Heart left ventricle (tissue), 16 donors: ENCODE measurements at regions not wholly inside any gene's neighbourhood (a gene's known extent, or its start where the extent isn't known, plus 50 kb on each side); places are given as distances from the start of the nearest gene placed in this dataset.
"Not testable (repeated sequence)": the region's sequence is repeated elsewhere in the genome, so short reads cannot be mapped to it uniquely, and the experiment has no call there.

Experiments used
- ATAC-seq, 4 donors: fragments of 200-7000 bp; cut with Tn5 transposase; one replicate each; pipeline ENCODE4 v1.9.1; 2020 to 2022; ENCODE audit warnings: moderate library complexity in 4 of 4, mild to moderate bottlenecking in 3 of 4, moderate number of reproducible peaks in 1 of 4
- DNase-seq, 5 donors: peaks; one replicate each; pipeline ENCODE4 v3.0.0-alpha.2; 2020
- H3K27ac ChIP-seq, 12 donors: fragments of 200-600 bp; sonication (generic) in 4 of 12; one replicate each; pipeline versions ENCODE4 v1.5.0 to v1.8.0; 2016 to 2022; ENCODE audit warnings: mild to moderate bottlenecking in 2 of 12
- H3K27me3 ChIP-seq, 9 donors: fragments of 200-600 bp; sonication (generic) in 2 of 9; one replicate each; pipeline versions ENCODE4 v1.5.1 to v1.8.0; 2016 to 2022; ENCODE audit warnings: mild to moderate bottlenecking in 3 of 9
- H3K36me3 ChIP-seq, 9 donors: fragments of 200-600 bp; sonication (generic) in 2 of 9; one replicate each; pipeline versions ENCODE4 v1.5.0 to v1.8.0; 2018 to 2022; ENCODE audit warnings: mild to moderate bottlenecking in 2 of 9
- H3K4me1 ChIP-seq, 12 donors: fragments of 200-600 bp; sonication (generic) in 4 of 12; one replicate each; pipeline versions ENCODE4 v1.5.0 to v1.8.0; 2016 to 2022; ENCODE audit warnings: mild to moderate bottlenecking in 3 of 12
- H3K4me3 ChIP-seq, 12 donors: fragments of 200-600 bp; sonication (generic) in 4 of 12; one replicate each; pipeline versions ENCODE4 v1.5.0 to v1.8.0; 2017 to 2022; ENCODE audit warnings: mild to moderate bottlenecking in 9 of 12, moderate library complexity in 4 of 12
- H3K9me3 ChIP-seq, 12 donors: fragments of 200-600 bp; sonication (generic) in 4 of 12; one replicate each; pipeline versions ENCODE4 v1.5.0 to v1.8.0; 2016 to 2022; ENCODE audit warnings: mild to moderate bottlenecking in 1 of 12
- CTCF ChIP-seq, 12 donors: fragments of 200-600 bp; sonication (generic) in 4 of 12; IDR thresholded peaks; one replicate each; pipeline versions ENCODE4 v1.5.0 to v1.8.0; 2018 to 2022; ENCODE audit warnings: antibody characterized with exemption in 12 of 12, mild to moderate bottlenecking in 5 of 12
- POLR2A ChIP-seq, 2 donors: fragments of 450-650 bp; IDR thresholded peaks; one replicate each; pipeline ENCODE4 v1.6.1; 2017; ENCODE audit warnings: antibody characterized with exemption in 2 of 2, mild to moderate bottlenecking in 2 of 2, moderate library complexity in 2 of 2
- WGBS, 4 donors: extraction: QIAGEN DNeasy Blood & Tissue Kit in 2 of 4; methylation state at CpG; one replicate each; pipeline versions ENCODE4 v1.1.5 to v1.1.7; 2013 to 2018; 5-methylcytosine and 5-hydroxymethylcytosine counted together
- intact Hi-C, 10 donors: fragments of 100-400 bp; cut with DNase I; formaldehyde crosslinking; loops; one replicate each; pipeline versions ENCODE4 v1.11.1 to v1.14.2; 2022
- donor health status: ischemic (EF 13 %, LVEDD 7.1; RV severe dilation, severe dysfunction).
- donor health status: healthy with polysubstance abuse.
- donor health status: DM: no; HTN: yes; CAD: no.
- donor health status: DM: no; HTN: no; CAD: no.
- donor health status: ischemic (EF 25% LVEDD 6.9; RV normal size, moderate dysfunction).
- donor health status: ischemic (EF 25% LVEDD 5.7; RV mildly dilated, moderate dysfunction).
- donor health status: healthy.
- donor health status: DM: yes; HTN: yes; CAD: no.
- donor health status: ischemic (EF 35%, LVEDD 5.7; RV mildly dilated, moderate dysfunction).
- donor health status: nonischemic (EF 11% LVEDD 7.7; RV severe dilation, severe dysfunction).
- donor health status: DM: yes; HTN: yes; CAD: no.
- donor health status: PGD.
- donor health status: ischemic (EF 29% LVEDD 5.4; RV normal size, mild dysfunction).
- donor health status: nonischemic (EF 23%, LVEDD 6.1; RV moderate dilation, normal function).

GRCh38 chr3:161630794-161631193, 134.2 kb downstream of the OTOL1 start:
- no peak for DNase-seq
- H3K36me3 ChIP-seq = no peaks in the 10 kb centered on the region

GRCh38 chr3:161631536-161631935, 134.9 kb downstream of the OTOL1 start:
- TF ChIP-seq POLR2A (IDR thresholded peaks at IDR 0.05) (no peak), CTCF (IDR thresholded peaks at IDR 0.05) (no peak)

More at GRCh38 chr3:161630794-161631193, 134.2 kb downstream of the OTOL1 start:
- ATAC-seq = no peak
- no peak overlapping the region for H3K4me3 ChIP-seq
- WGBS, 4 donors = 41 to 57% (median 48%) methylated on average over 2 of the region's 2 CpGs
- no peak overlapping the region for H3K27ac ChIP-seq
- intact Hi-C loops = no loop called here
- peaks cover 0 to 11% (median 0%) of the 10 kb centered on the region in 12 donors for H3K9me3 ChIP-seq
- no peaks in the 10 kb centered on the region for H3K4me1 ChIP-seq
- no peak for TF ChIP-seq POLR2A (IDR thresholded peaks at IDR 0.05)
- TF ChIP-seq CTCF (IDR thresholded peaks at IDR 0.05) = no peak
- no peaks in the 10 kb centered on the region for H3K27me3 ChIP-seq

GRCh38 chr3:161637559-161637958, 141.0 kb downstream of the OTOL1 start:
- H3K36me3 ChIP-seq = no peaks in the 10 kb centered on the region
- no peak for TF ChIP-seq POLR2A (IDR thresholded peaks at IDR 0.05)
- ATAC-seq (no peak), DNase-seq (no peak)
- intact Hi-C loops = no loop called here
- H3K27me3 ChIP-seq = no peaks in the 10 kb centered on the region
- H3K9me3 ChIP-seq = no peaks in the 10 kb centered on the region
- no peaks in the 10 kb centered on the region for H3K4me1 ChIP-seq
- no peak overlapping the region for H3K4me3 ChIP-seq
- H3K27ac ChIP-seq = no peak overlapping the region
- 42 to 76% (median 63%) methylated on average over 2 of the region's 2 CpGs for WGBS, 4 donors

More at GRCh38 chr3:161631536-161631935, 134.9 kb downstream of the OTOL1 start:
- H3K36me3 ChIP-seq = no peaks in the 10 kb centered on the region
- no peak for DNase-seq
- no peak for ATAC-seq
- no peaks in the 10 kb centered on the region for H3K27me3 ChIP-seq
- intact Hi-C loops = no loop called here
- no peaks in the 10 kb centered on the region for H3K4me1 ChIP-seq
- H3K27ac ChIP-seq = no peak overlapping the region
- peaks cover 0 to 11% (median 0%) of the 10 kb centered on the region in 12 donors for H3K9me3 ChIP-seq
- no peak overlapping the region for H3K4me3 ChIP-seq

GRCh38 chr3:161639095-161639494, 142.5 kb downstream of the OTOL1 start:
- DNase-seq, H3K4me1 ChIP-seq, H3K9me3 ChIP-seq, H3K27me3 ChIP-seq, ATAC-seq, H3K36me3 ChIP-seq, H3K27ac ChIP-seq, H3K4me3 ChIP-seq, intact Hi-C loops: not testable (repeated sequence)
- WGBS, 4 donors = 62 to 78% (median 69%) methylated on average over 5 of the region's 5 CpGs

- no peak for DNase-seq
- Histone ChIP-seq H3K4me3 (no peak overlapping the region), H3K9me3 (no peaks in the 10 kb centered on the region), H3K4me1 (no peaks in the 10 kb centered on the region), H3K27ac (no peak overlapping the region), H3K27me3 (no peaks in the 10 kb centered on the region), H3K36me3 (no peaks in the 10 kb centered on the region)
- intact Hi-C loops = loop anchor here in 1 of 10 donors (2.0 kb wide), 1 partner anchor 61 kb away; no protein-coding TSS in a partner anchor
- TF ChIP-seq CTCF (IDR thresholded peaks at IDR 0.05) (no peak), POLR2A (IDR thresholded peaks at IDR 0.05) (no peak)
- no peak for ATAC-seq
- WGBS, 4 donors = 39 to 56% (median 48%) methylated on average over 1 of the region's 1 CpG
Observed at GRCh38 chr3:161640181-161640580, 143.6 kb downstream of the OTOL1 start.
